GM21367 (cell line): ENCODE measurements at regions not wholly inside any gene's neighbourhood (a gene's known extent, or its start where the extent isn't known, plus 50 kb on each side); places are given as distances from the start of the nearest gene placed in this dataset.

Source experiments
- ATAC-seq: cut with Tn5 transposase; IDR thresholded peaks from one replicate; pipeline ENCODE4 v1.9.1; 2021; ENCODE audit not compliant: unreplicated experiment

DNA sequence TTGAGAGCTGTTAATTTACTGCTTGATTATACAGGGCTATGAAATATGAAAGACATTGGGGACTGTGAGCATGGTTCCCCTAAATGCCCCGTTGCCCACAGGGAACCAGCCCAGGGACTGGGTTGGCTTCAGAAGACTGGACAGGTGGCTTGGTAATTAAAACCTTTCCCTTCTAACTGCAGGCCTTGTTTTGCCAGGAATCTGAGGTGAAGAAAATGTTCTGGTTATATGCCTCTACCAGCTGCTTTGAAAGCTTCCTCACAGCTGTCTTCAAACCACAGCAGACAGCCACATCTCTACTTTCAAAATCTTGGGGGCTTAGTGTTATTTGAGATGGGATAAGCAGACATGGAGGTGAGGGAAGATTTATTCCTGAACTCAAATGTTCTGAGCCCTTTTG, 153.3 kb upstream of the SPRY4 start:
- no peak for ATAC-seq

DNA sequence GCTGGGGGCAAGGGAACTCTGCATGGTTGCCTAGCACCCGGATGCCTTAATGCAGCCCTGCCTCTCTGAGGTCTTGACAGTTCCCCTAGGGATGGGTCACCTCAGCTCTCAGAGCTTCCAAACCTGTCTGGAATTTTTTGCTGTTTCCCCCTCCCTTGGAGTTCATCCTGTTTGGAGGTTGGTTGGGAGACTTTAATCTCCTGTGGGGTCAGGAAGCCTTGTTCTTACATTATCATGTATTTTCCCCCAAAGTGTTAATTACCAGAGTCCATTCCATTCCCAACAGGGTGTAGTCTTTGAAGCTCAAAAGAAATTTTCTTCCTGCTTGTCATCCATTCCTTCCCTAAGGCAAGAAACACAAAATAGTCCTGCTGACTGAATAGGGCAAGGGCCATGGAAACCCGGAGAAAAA, 150.3 kb upstream of the SPRY4 start:
- no peak for ATAC-seq

DNA sequence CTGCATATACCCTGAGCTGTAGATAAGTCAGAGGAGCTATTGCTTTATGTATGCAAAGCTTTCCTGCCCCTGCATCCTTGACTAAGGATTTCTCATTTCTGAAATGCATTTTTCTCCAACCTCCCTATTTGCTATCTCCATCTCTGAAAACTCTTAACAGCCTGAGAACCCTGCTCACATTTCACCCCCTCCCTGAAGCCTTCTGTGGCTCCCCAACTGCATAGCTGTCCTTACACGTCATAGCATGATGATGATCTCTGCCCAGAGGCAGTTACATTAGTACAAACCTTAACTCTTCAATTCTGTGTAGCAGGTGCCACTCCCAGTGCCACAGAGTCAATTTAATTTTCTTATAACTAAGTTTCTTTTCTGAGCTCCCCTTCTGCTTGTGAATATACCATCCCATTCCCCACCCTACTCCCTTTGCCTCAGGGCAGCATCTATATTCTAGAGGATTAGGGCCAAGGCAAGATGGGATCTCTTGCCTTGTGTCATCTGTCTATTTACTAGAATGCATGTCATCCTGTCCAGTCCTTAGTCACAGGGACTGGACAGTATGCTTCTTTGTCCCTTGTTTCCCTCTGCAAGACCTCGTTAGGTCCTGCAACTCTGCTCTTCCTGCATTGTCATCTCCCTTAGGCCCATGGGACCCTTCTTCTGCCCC, 149.7 kb upstream of the SPRY4 start:
- no peak for ATAC-seq

DNA sequence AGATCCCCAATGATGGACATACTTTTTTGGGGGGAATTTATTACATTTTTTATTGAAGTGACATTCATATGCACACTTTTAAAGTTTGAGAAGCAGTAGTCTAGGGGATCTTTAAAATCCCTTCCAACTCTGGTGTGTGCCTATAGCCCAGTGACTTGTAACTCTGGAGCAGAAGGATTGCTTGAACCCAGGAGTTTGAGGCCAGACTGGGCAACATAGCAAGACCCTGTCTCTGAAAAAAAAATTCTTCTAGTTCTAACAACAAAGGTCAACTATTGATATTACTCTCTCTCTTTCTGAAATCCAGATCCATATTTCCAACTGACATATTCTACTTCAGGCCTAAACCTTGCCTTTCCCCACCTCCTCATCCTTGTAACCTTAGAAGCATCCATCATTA, 148.2 kb upstream of the SPRY4 start:
- ATAC-seq: no peak

DNA sequence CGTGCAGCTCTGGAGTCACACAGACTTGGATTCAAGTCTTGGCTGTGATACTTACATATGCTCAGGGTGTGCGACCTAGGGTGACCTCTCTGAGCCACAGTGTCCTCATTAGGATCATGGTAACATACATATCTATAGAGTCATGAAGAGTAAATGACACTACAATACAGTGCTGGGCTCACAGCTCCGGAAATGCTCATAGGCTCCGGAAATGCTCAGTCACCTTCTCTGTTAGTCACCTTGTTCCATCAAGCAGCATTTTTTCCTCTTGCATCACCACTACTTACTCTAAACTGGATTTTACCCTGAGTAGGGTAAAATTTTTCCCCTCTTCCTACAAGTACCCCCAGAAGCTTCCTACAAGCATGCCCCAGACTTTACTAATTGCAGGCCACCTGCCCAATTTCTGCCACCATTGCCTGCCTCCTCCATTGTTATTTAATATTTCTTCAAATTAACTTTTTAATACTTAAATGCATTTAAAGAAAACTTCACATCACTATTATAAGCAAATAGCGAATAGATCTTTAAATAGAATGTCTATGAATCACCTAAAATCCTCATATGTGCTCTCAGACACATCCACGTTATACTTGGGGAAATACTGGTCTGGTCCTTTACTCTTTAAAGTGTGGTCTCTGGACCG, 147.6 kb upstream of the SPRY4 start:
- no peak for ATAC-seq

DNA sequence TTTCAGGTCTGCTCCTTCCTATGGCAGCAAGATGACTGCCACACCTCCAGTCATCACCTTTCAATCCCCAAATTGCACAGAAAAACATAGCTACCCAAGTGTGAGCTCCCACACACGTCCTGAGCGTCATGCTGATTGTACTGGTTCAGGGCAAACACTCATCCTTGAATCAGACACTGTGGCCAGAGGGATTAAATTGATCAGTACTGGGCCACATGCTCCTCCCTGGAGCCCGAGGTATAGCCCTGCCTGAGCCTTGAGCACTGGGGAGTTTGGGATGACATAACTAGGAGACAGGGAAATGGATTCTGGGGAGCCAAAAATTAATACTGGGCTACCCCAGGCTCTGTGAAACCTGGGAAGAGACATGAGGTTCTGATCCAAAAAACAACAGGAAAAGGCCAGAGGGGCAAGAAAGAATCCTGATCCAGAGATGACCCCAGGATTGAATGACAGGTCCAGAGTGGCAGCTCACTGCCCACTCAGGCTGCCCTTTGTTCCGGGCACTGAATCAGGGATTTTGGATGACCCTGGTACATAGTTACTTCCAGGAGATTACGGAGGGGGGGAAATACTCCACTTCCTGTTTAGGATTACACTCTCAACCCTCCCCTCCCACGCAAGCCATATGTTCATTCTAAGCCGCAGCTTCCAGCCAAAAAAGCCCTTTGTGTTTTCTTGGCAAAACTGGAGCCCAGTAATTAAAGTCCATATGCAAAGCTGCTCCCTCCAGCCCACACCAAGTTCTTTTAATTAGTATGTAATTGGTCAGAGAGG, 141.6 kb upstream of the SPRY4 start:
- no peak for ATAC-seq

DNA sequence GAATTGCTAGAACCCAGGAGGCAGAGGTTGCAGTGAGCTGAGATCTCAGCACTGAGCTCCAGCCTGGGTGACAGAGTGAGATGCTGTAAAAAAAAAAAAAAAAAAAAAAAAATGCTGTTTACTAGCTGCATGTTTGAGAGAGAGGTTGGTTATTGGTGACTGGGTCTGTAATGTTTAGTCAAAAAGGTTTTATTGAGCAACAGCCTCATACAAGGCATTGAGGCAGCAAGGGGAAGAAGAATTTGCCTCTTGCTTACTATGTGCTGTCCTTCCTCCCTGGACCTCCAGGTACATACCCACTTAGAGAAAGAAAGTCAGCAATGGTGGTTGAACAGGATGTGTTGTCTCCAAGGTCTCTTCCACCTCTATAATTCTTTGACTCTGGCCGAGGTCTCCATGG, 140.7 kb upstream of the SPRY4 start:
- ATAC-seq: no peak

DNA sequence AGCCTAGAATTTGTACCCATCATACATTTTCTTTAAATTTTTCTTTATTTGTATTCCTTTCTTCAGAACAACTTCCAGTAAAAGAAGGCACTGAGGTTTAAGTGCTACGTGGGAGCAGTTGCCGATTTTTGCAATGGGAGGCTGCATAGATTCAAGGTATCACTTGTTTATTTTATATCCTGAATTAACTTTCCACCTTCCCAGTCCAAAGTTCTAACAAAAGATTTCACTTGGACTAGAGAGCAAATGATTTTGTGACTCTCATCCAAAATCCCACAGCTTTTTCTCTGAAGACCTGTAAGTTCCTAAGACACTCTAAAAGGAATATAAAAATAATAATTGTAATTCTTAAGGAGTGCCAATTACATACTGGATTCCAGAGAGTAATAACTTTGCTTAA, 139.1 kb upstream of the SPRY4 start:
- no peak for ATAC-seq

DNA sequence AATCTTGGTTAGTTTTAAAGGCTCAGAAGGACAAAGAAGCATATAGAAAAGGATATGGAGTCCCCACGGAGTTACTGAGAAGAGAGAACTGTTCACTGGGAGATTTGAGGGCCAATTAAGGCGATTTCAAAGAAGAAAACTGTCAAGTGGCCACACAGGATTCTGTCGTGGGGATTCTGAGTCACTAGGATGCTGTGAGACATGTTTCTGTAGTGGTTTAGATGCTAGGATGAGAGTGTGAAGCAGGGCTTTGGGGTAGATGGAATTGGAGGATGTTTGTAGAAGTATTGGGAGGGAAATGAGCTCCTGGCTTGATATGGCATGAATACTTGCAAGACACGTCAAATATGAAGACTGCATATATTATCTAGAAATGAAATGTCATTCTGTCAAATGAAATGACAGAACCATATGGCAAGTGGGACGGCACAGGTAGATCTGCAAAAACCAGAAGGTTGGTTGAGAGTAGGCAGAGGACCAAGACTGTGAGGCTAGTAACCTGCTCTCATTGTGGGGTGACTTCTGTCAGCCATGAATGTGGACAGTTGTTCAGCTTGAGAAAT, 136.3 kb upstream of the SPRY4 start:
- ATAC-seq: no peak

DNA sequence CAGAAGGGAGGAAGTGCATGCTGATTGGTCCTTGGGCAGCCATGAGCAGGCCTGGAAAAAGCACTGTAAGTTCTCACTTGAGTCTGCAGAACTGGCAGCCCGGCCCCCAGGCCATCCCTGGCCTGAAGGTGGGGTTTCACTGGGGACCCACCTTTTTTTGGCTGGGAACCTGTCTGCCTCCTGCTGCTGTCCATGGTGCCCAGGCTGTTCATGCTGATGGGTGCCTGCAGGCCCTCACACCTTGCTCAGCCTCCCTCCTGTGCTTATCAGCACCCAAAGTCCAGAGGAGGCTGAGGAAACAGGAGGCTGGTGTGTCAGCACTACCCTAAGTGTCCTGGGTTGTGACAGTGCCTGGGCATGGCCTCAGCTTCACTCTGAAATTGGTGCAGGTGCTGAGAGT, 134.4 kb upstream of the SPRY4 start:
- ATAC-seq: no peak

DNA sequence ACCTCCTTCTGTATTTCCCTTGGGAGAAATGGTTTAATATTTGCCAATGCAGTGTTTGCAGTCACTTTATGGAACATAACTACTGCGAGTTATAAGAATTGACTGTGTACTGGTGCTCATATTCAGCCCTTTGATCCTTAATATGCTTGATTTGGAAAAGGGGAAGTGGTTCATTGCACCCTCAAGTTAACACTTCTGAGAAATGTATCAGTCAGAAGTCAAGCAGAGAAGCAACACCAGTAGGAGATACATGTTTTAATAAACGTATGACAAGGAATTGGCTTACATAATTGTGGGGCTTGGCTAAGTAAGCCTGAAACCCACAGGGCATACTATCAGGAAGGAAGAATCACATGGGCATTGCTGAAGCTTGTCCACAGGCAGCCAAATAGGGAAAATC, 131.0 kb upstream of the SPRY4 start:
- ATAC-seq: no peak

DNA sequence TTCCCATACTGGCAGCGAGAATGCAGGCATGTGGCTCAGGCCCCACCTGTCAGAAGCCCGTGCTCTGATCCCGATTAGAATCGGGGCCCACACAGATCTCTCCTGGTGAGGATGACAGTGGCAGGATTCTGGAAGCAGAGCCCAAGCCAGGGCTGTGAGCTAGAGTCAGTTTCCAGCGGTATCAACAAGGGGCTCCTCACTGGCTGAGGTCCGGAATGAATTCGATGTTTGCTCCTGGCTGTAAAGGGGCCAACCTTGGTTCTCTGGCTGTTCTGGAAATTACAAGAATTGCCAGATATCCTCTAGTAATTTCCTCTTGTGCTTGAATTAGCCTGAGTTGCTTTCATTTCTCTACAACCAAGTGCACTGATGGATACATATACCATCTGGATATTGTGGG, 129.1 kb upstream of the SPRY4 start:
- no peak for ATAC-seq

DNA sequence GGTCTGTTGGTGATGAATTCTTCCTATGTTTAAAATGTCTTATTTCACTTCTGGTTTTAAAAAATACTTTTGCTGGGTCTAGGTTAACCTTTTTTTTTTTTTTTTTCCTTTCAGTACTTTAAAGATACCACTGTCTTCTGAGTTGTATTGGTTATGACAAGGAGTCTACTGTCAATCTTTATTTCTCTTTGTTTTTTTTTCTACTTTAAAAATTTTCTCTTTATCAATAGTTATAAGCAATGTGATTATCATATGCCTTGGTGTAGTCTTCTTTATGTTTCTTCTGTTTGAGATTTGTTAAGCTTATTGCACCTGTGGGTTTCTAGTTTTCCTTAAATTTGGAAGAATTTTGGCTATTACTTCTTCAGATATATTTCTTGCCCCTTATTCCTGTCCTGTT, 125.6 kb upstream of the SPRY4 start:
- ATAC-seq: no peak

DNA sequence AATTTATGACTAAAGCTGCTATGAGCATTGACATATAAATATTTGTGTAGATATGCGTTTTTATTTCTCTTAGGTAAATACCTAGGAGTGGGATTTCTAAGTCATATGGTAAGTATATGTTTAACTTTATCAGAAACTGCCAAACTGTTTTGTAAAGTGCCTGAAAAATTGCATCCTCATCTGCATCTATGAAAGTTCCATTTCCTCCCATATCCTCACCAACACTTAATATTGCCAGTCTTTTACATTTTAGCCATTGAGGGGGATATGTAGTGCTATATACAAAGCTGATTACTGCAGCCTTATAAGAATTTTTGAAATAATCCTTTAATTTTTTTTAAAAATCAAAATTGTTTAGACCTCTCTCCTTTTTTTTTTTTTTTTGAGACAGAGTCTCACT, 123.1 kb upstream of the SPRY4 start:
- ATAC-seq: no peak

DNA sequence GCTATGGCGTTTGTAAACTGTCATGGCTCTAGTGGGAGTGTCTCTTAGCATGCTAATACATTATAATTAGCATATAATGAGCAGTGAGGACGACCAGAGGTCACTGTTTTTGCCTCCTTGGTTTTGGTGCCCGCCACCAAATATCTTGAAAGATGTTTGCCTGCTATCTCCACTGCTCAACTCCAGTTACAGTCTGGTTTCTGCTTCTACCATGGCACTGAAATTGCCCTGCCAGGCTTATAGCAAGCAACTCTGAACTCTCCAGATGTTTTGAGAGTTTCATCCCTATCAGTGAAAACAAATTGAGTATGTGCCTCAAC, 122.1 kb upstream of the SPRY4 start:
- ATAC-seq: no peak

DNA sequence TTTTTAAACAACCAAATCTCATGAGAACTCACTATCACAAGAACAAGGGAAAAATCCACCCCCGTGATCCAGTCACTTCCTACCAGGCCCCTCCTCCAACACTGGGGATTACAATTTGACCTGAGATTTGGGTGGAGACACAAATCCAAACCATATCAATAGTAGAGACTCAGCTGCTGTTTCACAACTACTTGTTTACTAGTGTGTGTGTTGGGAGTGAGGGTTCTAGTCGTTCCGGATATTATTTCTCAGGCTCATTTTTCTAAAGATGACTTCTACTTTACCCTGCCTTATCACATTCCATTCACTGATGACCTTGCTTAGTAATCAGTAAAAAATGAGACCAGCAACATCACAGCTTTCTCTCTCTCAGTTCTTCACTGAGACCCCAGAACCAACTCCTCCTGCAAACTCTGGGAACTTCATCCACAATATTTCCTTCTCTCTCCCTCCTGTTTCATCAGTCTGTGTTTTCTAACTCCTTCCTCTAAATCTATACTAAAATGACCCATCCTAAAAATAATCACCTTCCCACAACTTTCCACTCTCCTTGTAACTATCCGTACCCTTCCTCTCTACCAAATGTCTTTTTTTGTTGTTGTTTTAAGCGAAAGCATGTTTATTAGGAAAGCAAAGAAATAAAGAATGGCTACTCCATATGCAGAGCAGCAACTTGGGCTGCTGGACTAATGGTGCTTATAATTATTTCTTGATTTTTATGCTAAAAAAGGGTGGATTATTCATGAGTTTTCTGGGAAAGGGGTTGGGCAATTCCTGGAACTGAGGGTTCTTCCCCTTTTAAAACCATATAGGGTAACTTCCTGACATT, 121.5 kb upstream of the SPRY4 start:
- no peak for ATAC-seq

DNA sequence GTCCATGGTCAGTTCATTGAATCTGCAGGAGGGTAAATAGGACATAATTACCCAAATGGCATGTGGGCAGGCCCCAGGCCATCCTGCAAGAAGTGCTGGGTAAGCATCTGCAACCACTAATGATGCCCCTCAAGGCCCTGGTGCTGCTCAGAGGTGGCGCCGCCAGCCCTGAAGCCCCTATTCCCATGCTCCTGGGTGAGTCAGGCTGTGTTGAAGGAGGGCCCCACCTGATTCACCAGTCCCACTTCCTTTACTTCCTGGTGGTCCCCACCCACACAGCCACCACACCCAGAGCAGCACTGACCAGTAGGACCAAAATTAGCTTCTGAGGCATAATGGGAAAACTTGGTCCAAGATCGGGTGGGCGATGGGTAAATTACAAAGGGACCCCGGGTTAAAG, 120.4 kb upstream of the SPRY4 start:
- no peak for ATAC-seq

DNA sequence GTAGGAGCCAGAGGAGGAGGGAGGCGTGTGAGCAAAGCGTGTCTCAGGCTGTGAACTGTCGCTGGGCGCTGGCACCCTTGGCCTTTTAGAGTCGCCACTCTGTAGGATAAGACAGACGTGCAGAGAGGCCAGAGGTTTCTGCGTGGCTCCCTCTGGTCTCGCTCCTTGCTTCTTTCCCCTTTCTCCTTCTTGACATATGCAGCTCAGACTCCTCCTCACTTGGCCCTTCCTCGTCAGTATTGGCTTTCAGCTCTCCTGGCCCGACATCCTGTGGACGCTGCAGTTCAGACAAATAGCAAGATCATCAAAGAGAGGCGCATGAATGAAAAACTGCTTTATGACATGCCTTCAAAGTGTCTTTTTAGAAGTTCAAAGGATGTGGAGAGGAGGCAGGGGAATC, 116.8 kb upstream of the SPRY4 start:
- no peak for ATAC-seq

DNA sequence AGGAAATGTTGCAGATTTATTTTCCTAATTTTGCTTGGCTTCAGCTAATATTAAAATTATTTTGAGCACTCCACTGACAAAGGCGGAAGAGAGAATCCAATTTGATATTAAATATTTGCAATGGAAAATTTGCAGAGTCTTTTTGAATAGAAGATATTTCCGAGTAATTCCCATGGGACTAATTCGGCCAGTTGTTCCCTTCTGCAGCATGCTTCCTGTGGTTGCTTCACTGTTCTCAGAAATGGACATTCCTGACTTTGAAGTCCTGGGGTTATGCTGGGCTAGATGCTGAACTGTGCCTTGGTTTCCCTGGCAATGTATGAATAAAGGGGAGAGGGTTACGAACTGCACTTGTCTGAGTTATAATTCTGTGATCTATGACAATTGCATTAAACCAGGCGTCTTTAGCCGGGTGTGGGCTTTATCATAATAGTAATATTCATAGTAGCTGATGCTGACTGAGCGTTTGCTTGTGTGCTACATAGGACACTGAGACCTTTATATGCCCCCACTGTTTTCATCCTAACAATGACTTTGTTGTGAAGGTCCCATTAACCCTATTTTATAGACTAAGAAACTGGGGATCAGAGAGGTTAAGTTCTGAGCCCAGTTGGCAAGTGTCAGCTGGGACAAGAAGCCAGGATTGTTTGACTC, 114.5 kb upstream of the SPRY4 start:
- no peak for ATAC-seq

DNA sequence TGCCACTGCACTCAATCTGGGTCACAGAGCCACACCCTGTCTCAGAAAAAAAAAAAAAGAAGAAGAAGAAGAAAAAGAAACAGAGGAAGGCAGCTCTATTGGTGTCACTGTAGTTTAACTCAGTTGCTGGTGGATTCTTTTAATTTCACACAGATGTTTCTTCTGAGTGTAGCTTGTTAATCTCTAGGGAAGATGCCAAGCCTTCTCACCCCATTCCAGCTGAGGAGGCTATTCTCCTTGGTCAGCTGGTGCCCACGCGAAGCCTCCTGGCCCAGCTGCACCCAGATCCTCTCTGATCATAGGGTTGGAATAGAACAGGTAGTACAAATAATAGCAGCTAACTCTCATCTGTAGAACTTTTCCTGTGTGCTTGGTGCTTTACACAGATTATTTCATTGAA, 113.8 kb upstream of the SPRY4 start:
- ATAC-seq: no peak

DNA sequence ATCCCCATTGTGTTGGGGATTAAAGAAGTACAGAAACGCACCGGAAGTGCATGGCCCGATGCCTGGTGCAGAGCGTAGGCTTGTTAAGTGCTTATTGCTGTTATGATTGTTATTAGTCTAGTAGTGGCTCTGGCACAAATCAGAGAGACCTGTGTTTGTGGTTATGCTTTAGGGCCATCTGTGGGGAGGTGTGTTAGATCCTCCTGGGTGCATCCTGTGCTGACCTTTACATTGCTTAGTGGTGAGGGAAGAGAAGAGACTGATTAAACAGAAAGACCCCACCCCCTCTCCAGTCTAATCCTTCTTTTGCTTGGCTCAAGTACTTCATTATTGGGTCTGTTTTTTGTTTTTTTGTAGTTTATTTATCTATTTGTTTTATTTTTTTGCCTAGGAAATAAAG, 112.7 kb upstream of the SPRY4 start:
- ATAC-seq: no peak
